ENCODE measurements at regions not wholly inside any gene's neighbourhood (a gene's known extent, or its start where the extent isn't known, plus 50 kb on each side); places are given as distances from the start of the nearest gene placed in this dataset.

DNA sequence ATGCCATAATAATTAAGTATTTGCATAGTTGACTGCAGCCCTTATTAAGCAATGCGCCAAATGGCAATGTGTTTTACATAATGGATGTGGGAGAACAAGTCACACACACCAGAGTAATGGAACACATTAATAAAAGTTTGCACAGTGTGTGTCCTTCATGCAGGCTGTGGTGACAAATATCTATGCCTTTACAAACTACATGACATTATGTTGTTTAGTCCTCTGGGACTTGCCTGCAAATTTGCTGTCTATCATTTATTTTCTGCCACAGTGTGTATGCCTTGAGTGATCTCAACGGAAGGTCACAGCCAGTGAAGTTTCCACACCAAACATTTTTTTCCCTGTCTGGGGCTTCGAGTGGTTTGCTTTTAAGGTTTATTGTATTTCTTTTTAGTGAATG is 175.2 kb upstream of the TMEFF2 start:
- no peaks in the 10 kb centered on the region for H3K36me3 Mint-ChIP-seq
- no peak for TF ChIP-seq RELA (CRISPR knock-in tag; IDR thresholded peaks at IDR 0.05; ENCODE audit: borderline replicate concordance)
- no peak for TF ChIP-seq ETV6 (CRISPR knock-in tag; IDR thresholded peaks at IDR 0.05)
- TF ChIP-seq, protein P1, sequence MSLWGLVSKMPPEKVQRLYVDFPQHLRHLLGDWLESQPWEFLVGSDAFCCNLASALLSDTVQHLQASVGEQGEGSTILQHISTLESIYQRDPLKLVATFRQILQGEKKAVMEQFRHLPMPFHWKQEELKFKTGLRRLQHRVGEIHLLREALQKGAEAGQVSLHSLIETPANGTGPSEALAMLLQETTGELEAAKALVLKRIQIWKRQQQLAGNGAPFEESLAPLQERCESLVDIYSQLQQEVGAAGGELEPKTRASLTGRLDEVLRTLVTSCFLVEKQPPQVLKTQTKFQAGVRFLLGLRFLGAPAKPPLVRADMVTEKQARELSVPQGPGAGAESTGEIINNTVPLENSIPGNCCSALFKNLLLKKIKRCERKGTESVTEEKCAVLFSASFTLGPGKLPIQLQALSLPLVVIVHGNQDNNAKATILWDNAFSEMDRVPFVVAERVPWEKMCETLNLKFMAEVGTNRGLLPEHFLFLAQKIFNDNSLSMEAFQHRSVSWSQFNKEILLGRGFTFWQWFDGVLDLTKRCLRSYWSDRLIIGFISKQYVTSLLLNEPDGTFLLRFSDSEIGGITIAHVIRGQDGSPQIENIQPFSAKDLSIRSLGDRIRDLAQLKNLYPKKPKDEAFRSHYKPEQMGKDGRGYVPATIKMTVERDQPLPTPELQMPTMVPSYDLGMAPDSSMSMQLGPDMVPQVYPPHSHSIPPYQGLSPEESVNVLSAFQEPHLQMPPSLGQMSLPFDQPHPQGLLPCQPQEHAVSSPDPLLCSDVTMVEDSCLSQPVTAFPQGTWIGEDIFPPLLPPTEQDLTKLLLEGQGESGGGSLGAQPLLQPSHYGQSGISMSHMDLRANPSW (CRISPR knock-in tag; conservative IDR thresholded peaks at IDR 0.05; ENCODE audit: low read depth), result no peak
- TF ChIP-seq, protein P2, sequence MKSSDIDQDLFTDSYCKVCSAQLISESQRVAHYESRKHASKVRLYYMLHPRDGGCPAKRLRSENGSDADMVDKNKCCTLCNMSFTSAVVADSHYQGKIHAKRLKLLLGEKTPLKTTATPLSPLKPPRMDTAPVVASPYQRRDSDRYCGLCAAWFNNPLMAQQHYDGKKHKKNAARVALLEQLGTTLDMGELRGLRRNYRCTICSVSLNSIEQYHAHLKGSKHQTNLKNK (CRISPR knock-in tag; IDR thresholded peaks at IDR 0.05), result no peak
- TF ChIP-seq TCF7 (CRISPR knock-in tag; IDR thresholded peaks at IDR 0.05; ENCODE audit: low read depth), result no peak
- TF ChIP-seq SOX15 (CRISPR knock-in tag; IDR thresholded peaks at IDR 0.05), result no peak
- TF ChIP-seq, protein P3, sequence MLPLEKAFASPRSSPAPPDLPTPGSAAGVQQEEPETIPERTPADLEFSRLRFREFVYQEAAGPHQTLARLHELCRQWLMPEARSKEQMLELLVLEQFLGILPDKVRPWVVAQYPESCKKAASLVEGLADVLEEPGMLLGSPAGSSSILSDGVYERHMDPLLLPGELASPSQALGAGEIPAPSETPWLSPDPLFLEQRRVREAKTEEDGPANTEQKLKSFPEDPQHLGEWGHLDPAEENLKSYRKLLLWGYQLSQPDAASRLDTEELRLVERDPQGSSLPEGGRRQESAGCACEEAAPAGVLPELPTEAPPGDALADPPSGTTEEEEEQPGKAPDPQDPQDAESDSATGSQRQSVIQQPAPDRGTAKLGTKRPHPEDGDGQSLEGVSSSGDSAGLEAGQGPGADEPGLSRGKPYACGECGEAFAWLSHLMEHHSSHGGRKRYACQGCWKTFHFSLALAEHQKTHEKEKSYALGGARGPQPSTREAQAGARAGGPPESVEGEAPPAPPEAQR (CRISPR knock-in tag; IDR thresholded peaks at IDR 0.05), result no peak
- no peak for TF ChIP-seq NR2C2 (CRISPR knock-in tag; IDR thresholded peaks at IDR 0.05)
- TF ChIP-seq TEAD1 (CRISPR knock-in tag; IDR thresholded peaks at IDR 0.05), result no peak
- no peak for TF ChIP-seq NFE2L1 (CRISPR knock-in tag; IDR thresholded peaks at IDR 0.05)
- TF ChIP-seq FOXK1 (CRISPR knock-in tag; IDR thresholded peaks at IDR 0.05), result no peak
- no peak for TF ChIP-seq ATF1 (CRISPR knock-in tag; IDR thresholded peaks at IDR 0.05)
- TF ChIP-seq CREM (CRISPR knock-in tag; IDR thresholded peaks at IDR 0.05), result no peak
- TF ChIP-seq, protein P4, sequence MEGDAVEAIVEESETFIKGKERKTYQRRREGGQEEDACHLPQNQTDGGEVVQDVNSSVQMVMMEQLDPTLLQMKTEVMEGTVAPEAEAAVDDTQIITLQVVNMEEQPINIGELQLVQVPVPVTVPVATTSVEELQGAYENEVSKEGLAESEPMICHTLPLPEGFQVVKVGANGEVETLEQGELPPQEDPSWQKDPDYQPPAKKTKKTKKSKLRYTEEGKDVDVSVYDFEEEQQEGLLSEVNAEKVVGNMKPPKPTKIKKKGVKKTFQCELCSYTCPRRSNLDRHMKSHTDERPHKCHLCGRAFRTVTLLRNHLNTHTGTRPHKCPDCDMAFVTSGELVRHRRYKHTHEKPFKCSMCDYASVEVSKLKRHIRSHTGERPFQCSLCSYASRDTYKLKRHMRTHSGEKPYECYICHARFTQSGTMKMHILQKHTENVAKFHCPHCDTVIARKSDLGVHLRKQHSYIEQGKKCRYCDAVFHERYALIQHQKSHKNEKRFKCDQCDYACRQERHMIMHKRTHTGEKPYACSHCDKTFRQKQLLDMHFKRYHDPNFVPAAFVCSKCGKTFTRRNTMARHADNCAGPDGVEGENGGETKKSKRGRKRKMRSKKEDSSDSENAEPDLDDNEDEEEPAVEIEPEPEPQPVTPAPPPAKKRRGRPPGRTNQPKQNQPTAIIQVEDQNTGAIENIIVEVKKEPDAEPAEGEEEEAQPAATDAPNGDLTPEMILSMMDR (IDR thresholded peaks at IDR 0.05), result no peak
- TF ChIP-seq ZNF396 (CRISPR knock-in tag; IDR thresholded peaks at IDR 0.05; ENCODE audit: borderline replicate concordance), result no peak
- TF ChIP-seq, protein P5, sequence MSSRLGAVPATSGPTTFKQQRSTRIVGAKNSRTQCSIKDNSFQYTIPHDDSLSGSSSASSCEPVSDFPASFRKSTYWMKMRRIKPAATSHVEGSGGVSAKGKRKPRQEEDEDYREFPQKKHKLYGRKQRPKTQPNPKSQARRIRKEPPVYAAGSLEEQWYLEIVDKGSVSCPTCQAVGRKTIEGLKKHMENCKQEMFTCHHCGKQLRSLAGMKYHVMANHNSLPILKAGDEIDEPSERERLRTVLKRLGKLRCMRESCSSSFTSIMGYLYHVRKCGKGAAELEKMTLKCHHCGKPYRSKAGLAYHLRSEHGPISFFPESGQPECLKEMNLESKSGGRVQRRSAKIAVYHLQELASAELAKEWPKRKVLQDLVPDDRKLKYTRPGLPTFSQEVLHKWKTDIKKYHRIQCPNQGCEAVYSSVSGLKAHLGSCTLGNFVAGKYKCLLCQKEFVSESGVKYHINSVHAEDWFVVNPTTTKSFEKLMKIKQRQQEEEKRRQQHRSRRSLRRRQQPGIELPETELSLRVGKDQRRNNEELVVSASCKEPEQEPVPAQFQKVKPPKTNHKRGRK (CRISPR knock-in tag; IDR thresholded peaks at IDR 0.05; ENCODE audit: borderline replicate concordance), result no peak
- TF ChIP-seq, protein P6, sequence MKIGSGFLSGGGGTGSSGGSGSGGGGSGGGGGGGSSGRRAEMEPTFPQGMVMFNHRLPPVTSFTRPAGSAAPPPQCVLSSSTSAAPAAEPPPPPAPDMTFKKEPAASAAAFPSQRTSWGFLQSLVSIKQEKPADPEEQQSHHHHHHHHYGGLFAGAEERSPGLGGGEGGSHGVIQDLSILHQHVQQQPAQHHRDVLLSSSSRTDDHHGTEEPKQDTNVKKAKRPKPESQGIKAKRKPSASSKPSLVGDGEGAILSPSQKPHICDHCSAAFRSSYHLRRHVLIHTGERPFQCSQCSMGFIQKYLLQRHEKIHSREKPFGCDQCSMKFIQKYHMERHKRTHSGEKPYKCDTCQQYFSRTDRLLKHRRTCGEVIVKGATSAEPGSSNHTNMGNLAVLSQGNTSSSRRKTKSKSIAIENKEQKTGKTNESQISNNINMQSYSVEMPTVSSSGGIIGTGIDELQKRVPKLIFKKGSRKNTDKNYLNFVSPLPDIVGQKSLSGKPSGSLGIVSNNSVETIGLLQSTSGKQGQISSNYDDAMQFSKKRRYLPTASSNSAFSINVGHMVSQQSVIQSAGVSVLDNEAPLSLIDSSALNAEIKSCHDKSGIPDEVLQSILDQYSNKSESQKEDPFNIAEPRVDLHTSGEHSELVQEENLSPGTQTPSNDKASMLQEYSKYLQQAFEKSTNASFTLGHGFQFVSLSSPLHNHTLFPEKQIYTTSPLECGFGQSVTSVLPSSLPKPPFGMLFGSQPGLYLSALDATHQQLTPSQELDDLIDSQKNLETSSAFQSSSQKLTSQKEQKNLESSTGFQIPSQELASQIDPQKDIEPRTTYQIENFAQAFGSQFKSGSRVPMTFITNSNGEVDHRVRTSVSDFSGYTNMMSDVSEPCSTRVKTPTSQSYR (CRISPR knock-in tag; IDR thresholded peaks at IDR 0.05), result no peak
- TF ChIP-seq ZNF219 (CRISPR knock-in tag; IDR thresholded peaks at IDR 0.05; ENCODE audit: borderline replicate concordance), result no peak
- TF ChIP-seq, protein P7, sequence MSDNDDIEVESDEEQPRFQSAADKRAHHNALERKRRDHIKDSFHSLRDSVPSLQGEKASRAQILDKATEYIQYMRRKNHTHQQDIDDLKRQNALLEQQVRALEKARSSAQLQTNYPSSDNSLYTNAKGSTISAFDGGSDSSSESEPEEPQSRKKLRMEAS (CRISPR knock-in tag; IDR thresholded peaks at IDR 0.05), result no peak

More for the DNA sequence above, 175.2 kb upstream of the TMEFF2 start:
- ChIA-PET CTCF (no interaction called here), POLR2A (no interaction called here)
- H3K27ac Mint-ChIP-seq, result no peak overlapping the region
- H3K4me1 Mint-ChIP-seq, result no peaks in the 10 kb centered on the region
- H3K9me3 Mint-ChIP-seq, result no peaks in the 10 kb centered on the region
- H3K27me3 Mint-ChIP-seq (ENCODE audit: low read depth), result no peaks in the 10 kb centered on the region
- DNase-seq (ENCODE audit: low spot score) (no peak), ATAC-seq (no peak)
- H3K4me3 Mint-ChIP-seq, result no peak overlapping the region

All from WTC11 (cell line).